SKM-1 treated with dmso at 0.1 percent for 144 hours (cell line): ENCODE measurements at regions not wholly inside any gene's neighbourhood (a gene's known extent, or its start where the extent isn't known, plus 50 kb on each side); places are given as distances from the start of the nearest gene placed in this dataset.
"Not testable (repeated sequence)": the region's sequence is repeated elsewhere in the genome, so short reads cannot be mapped to it uniquely, and the experiment has no call there.

Experiments used
- DNase-seq: peaks from one replicate; lab custom pipeline; 2025; ENCODE audit not compliant: unreplicated experiment; lab: John Stamatoyannopoulos, UW

DNA sequence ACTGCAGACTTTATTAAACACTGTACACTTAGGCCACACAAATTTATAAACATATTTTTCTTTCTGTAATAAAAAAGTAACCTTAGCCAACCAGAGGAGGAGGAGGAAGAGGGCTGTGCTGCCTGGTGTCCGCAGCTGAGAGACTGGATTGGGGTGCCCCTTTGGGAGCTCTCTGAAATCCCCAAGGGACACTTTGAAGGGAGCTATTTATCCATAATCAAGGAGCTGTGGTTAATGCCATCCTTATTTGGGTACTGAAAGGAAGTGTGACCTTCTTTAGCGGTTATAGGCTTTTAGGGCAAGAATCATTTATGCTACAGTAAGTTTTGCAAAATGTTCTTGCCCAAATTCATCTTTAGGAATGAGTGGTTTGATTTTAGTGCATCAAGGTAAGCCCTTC lies 125.8 kb downstream of the RASSF10 start:
- no peak for DNase-seq

DNA sequence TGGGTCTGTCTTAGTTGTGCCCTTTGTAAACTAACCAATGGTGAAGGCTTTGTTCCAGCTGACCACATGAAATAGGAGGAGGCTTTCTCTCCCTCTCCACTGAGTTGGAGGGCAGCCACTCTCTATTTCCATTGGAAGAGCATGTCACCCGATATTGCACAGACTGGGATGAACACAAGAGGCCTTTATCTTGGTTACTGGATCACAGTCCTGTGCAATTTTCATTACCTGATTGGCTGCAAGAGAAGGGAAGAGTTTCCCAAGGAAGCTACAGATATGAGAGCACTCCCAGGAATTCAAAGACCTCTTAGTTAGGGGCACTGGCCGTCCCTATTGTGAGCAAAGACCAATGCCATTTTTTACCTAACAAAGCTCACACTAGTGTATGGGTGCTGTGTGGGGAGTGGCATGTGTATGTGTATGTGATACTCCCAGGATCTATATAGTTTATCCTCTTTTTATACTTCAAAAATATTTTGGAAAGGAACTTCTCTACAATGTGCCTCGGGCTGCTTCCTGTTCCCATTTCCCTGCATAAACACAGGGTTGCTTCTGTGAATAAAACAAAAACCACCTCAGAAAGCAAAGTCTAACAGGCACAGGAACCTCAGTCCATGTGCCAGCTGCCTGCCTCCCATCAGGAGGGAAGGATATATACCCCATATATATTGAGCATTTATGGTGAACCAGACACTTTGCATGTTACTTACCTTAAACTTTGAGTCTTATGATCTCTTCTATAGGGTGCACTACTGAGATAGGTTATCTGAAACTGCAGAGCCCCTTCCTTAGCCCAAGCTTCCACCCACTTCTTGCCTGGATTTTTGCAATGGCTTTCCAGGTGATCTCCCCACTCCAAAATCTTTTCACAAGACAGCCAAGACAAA lies 126.5 kb downstream of the RASSF10 start:
- DNase-seq = no peak

DNA sequence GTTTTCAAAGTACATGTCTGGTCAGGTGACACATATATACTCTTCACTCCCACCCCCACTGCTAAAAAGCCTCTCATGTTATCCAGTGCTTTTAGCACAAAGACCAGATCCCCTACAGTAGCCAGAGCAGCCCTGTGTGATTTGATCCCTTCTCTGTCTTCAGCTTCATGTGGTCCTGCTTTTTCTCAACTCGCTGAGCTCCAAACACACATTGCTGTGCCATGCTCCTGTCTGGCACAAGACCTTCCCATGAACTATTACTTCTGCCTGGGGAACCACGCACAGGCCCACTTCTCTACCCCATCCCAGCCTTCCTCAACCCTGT lies 127.1 kb downstream of the RASSF10 start:
- DNase-seq = no peak

DNA sequence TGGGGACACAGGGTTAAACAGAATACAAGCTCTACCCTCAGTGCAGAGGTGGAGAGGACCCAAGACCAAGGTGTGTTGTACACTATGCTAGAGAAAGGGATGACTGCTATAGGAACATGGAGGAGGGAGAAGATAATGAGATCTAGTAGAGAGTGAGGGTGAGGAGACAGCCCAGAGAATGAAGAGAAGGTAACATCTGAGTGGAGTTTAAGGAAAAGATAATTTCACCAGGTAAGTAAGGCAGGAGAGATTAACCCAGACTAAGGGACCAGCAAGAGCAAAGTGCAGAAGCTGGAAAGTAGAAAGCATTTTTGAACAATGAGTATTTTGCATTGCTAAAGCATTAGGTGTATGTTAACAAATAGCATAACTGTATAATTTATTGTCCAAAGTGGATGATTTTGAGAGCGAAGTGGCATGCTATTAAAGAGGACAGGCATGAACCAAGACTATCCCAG lies 128.8 kb downstream of the RASSF10 start:
- no peak for DNase-seq

DNA sequence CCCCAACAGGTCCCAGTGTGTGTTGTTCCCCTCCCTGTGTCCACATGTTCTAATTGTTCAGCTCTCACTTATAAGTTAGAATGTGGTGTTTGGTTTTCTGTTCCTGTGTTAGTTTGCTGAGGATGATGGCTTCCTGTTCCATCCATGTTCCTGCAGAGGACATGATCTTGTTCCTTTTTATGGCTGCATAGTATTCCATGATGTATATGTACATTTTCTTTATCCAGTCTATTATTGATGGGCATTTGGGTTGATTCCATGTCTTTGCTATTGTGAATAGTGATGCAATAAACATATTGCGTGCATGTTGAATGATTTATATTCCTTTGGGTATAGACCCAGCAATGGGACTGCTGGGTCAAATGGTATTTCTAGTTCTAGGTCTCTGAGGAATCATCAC lies 130.0 kb downstream of the RASSF10 start:
- DNase-seq = not testable (repeated sequence)

DNA sequence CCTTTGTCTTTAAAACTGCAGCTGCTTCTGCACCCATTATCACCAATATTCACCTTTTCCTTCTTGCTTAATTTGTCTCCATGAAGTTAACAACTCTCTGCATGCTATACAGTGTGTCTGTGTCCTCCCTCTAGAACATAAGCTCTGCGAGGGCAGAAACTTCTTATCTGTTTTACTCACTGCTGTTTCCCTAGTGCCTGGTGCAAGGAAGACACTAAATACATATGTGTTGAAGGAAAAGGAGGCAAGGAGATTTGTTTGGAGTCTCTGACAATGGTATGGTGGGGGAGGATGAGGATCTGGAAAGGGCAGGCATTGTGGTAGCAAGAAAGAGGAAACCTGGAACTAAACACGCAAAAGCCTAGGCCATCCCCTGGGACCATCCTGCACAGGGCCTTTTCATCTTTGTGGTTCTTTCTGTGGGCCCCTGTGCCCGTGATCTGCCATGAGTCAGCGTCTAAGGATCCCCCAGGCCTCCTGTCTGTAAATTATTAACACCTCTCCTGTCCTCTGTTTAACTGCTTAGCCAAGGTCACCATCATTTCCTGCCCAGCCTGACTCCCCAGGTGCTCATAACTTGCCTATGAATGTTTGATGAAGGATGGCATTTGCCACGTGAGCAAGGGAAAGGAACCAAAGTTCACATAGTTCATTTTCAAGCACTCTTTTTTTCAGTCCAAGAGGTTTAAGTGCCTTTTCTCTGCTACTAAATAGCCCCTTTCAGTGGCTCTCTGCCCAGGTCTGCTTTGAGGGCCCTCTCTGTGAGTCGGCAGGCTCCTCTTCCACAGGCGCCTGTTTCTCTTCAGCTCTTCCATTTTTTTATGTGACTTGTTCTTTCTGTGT lies 131.1 kb downstream of the RASSF10 start:
- DNase-seq = no peak

DNA sequence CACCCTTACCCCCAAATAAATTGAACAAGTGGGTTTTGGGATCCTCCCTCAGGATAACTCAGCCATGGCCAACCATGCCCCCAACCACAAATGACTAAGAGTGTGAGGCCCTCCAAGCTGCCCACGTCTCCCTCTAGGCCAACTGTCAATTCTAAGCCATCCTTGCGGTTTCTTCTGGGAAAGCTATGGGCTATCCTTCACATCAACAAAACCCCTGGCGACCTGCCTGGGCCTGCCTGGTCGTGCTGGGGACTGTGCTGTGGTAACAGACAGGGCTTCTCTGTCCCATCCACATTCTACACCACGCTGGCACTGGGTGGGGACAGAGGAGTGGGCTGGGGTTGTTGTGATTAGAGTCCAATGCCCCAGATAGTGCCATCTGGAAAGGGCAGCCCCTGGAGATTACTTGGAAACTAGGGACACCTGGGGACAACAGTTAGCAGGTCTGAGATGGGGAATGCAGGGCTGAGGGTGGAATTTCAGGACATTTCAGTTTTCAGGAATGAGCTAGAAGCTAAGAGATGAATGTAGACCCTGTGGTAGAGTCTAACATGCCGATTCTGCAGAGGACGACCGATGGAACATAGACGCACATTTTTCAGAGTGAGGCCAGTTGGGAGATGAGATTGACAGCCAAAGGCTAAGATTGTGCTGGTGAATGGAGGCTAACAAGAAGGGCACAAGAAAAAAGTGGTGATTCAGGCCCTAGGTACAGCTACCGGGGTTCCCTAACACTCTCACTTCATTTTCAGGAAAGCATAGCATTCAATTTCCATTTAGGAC lies 131.9 kb downstream of the RASSF10 start:
- DNase-seq = no peak

DNA sequence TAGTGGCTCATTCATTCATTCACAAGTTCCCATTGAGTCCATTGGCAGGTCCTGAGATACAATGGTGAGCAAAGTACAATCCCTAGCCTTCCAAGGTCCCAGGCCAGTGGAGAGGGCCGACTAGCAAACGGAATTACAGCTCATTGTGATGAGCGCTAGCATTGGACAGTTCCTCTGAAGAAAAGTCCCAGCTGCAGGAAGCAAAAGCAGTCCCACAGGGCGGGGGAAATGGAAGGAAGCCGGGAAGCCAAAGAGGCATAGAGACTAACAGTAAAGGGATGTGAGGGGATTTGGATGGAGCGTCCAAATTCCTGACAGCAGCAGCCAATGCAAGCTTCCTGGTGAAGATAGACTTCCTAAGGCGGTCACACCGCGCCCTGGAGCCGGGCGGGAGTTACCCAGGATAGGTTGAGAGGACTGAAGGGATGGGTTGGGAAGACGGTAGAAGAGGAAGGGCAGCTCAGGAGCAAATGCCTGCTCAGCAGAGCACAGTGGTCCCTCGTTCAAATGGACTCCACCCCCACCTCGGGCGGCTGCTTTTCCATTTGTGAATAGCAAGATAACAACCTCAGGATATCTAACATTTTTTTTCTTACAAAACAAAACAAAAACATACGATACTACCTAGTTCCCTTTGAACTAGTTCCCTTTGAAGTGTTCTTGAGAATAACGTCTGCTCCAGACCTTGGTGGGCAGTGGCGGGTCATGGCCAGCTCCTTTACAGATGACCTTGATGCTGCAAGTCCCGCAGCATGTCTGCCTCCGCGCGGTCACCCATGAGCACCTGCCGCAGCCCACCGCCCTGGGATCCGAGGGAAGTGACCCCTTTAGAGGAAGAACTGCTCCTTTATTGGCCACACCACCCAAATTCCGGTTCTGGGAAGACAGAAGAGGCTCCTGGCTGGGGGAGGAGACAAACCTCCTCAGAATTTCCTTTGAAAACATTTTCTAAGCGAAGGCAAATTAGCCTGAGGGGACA lies 132.9 kb downstream of the RASSF10 start:
- DNase-seq = no peak

DNA sequence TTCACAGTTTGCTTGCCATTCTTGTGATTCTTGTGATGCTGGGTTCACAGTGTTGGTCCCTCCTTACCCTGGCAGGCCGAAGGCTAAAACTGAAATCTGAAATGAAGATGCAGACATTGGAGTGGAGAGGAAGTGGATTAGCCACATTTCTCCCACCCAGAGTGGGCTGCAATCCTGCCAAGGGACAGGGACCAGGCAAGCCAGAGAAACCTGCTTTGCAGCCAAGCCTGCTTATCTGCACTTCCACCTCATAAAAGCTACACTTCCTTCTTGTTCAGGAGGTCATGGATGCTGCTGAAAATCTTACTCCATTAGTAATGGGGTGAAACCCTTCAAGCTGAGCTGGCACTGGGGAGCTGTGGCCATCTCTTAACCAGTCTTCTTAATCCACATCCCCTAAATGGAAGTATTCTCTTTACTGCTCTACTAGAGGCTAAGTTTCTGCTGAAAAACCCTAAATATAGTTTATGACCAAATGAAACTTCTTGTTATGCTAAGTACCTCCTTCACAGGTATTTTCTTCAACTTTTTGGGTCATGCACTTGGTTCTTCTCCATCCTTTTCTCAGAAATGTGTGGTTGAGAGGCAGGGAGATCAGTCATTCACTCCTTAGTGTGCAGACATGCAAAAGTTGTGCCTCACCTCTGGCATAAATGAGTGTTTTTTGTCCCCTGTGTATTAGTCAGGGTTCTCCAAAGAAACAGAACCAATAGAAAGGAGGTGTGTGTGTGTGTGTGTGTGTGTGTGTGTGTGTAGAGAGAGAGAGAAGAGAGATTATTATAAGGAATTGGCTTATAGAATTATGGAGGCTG lies 133.9 kb upstream of the BMAL1 start:
- no peak for DNase-seq

DNA sequence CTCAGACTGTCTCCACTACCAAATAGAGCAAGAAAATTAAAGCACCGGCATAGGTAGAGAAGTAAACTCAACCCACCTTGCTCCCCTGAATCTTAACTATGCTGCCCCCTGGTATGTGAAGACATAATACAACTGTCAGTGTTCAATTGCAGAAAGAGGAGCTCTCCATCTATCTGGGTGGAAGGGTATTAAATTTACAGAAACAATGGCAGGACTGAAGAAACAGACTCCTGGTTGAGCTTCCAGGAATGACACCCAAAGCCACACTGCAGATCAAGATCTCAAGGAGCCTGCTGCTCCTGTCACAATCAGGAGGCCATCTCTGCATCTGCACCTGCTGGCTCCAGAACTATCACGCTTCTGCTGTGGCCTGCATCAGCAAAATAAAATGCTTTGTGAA lies 132.1 kb upstream of the BMAL1 start:
- DNase-seq = no peak

DNA sequence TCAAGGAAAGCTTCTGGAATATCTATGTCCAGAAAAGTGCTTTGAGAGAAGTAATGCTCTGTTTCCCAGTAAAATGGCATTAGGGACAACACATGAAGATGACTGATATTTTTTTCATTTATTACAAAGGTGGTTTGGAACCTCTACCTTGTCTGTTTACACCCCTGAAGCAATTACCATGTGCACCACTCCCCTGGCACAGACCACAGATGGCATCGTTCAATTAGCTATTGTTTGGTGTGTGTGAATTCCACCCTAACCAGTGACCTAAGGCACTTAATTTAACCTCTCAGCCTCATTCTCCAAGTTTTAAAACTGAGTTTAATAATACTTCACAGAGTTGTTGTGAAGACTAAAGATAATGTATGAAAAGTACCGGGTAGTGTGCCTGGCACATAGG lies 127.6 kb upstream of the BMAL1 start:
- no peak for DNase-seq

DNA sequence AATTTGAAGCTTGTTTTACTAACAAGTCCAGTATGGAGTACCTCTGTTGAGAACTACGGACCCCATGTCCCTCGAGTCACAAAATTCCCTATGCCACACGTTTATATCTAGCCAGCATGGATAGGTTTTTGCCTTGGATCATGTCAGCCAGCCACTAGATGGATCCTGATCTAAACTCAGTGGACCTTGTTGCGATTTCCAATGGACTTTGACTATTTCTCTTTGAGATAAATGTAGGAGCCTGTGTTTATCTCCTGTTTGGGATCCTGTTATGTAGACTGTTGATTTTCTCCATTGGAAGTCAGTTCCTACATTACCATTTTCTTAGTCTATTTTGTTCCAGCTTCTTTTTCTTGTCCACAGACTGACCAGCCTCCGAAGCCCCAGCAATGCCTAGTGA lies 127.1 kb upstream of the BMAL1 start:
- no peak for DNase-seq

DNA sequence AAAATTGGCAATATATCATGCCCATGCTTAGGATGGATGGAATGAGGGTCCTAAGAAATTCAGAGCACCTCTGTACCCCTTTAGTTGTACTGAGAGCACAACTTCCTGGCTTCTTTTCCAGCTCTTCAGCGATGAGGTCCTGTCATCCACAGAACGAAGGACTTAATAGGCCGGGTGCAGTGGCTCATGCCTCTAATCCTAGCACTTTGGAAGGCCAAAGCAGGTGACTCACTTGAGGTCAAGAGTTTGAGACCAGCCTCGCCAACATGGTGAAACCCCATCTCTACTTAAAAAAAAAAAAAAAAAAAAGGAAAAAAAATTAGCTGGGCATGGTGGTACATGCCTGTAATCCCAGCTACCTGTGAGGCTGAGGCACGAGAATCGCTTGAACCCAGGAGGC lies 125.3 kb upstream of the BMAL1 start:
- no peak for DNase-seq

DNA sequence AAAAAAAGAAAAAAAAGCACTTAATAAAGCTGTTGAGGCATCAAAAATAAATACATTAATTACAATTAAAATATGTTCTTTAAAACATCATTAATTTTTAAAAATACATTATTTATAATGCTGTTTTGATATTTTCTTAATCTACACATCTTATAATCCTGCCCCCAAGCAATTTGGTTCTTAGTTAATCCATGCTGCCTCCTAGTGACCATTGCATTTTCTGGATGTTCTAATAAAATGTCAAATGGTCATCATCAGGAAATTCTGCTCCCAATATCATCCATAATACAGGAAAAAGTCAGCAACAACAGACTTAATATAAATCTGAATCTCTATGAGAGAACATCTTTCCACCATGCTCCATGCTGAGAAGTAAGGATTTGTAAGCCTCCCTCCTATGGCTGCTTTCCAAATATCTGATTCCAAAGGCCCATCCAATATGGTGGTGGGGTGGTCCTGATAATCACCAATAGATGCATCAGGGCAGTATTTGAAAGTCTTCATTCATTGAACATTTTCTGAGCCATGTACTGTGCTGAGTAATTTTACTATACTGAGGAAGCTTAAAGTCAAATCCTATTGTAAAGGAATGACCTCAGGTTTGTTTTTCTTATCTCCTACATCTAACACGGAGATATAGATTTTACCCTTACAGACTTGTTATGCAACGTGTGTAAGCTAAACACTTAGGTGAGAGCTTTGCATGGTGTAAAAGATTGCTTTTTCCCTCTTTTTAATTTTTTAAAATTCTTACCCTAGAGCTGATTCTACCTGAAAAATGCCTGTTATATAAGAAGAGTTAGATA lies 124.7 kb upstream of the BMAL1 start:
- no peak for DNase-seq

DNA sequence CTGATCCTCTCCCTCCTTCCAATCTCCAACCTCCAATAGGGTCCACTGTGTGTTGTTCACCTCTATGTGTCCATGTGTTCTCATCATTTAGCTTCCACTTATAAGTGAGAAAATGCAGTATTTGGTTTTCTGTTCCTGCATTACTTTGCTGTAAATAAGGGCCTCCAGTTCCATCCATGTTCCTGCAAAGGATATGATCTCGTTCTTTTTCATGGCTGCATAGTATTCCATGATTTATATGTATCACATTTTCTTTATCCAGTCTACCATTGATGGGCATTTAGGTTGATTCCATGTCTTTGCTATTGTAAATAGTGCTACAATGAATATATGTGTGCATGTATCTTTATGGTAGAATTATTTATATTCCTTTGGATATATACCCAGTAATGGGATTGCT lies 123.2 kb upstream of the BMAL1 start:
- DNase-seq = not testable (repeated sequence)

DNA sequence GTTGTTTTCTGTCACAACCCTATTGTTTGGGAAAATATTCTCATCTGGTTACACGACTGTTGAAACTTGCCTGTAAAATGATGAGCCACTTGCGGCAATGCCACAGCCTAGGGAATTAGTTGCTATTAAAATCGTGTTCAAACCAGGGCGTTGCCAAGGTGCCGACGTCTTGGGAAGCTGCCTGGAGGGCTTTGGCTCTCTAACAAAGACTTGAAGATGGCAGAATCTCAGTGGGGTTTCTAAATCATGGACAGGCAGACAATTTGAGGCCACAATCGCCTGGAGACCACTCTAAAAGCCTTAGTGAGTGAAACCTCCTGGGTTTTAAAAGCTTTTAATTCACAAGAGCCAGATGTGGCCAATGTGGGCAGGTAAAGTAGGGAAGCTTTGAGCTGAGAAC lies 117.2 kb upstream of the BMAL1 start:
- DNase-seq = no peak

DNA sequence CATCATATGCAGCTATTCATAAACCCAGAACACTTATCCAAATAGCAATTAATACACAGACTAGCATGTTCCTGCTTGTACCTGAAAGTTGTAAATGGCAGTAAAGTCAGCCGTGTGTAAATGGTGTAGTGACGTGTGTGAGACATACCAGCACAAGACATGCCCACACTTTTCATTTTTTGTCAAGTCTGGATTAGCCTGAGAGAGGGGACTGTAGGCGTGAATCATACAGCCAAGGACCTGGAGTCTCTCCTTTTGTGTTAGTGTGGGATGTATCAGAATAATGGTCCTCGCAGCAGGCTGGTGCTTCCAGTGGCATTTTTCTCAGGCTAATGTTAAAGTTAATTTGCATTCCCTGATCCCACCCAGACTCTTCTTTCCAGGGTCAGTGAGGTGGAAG lies 116.8 kb upstream of the BMAL1 start:
- DNase-seq = no peak

DNA sequence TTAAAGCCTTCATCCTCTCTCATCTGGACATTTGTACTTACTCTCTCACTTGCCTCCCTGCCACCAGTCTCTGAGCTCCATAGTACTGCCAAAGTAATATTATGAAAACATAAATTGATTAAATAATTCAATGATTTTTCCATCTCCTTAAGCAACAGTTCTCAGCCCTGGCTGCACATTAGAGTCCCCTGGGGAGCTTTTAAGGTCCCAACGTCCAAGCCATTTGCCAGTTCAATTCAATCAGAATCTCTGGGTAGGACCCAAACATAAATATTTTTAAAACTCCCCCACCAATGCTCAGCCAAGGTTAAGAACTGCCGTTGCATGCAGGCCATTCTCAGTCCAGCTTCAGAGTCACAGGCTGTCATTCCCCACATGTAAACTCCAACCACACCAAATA lies 114.4 kb upstream of the BMAL1 start:
- DNase-seq = no peak

DNA sequence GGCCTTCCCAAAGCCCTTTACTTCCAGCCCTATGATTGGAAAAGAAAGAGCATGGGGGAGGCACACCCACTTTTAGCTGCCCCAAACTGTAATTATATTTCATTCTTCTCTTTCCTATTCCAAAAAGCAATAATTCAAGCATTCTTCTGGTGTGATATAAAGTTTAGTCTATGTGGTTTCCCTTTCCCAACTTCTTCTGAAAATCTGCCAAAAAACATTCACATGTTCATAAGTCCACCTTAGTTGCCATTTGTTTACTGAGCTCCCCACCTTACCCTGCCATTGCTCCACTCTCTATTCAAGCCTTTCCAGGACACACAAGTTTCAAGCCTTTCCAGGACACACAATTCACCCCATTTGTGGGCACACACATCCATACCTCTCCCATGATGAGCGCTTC lies 111.6 kb upstream of the BMAL1 start:
- DNase-seq = no peak
